ENCODE measurements at regions not wholly inside any gene's neighbourhood (a gene's known extent, or its start where the extent isn't known, plus 50 kb on each side); places are given as distances from the start of the nearest gene placed in this dataset.

DNA sequence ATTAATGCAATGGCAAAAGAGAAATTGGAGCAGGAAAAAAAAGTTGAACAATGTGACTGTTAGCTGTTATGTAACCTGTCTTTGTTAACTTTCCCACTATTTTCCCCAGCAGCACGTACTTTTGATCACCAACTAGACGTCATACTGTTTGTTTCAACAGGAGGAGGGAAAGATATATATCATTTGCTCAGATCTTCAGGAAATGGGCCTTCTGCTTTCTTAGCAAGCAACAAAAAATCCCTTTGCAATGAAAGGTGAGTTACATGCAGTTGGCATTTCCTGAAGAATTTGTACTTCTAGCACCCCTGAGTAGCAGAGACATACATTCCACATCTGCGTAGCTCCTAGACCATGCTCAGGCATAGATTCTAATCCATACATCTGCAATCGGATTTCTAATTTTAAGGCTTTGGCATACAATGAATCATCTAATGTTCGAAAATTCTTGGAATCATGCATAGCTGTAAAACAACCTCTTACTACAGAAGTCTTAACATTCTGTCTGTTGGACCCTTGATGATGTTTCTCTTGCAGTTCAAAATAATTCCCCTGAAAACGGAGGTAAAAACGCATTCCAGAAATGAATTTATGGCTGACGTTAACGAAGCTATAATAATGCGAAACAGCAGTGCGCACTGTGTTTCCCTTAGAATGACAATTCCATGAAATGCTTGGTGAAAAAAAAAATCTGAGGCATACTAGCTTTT lies 286.9 kb upstream of the MGMT start:
- TF ChIP-seq, protein P1, sequence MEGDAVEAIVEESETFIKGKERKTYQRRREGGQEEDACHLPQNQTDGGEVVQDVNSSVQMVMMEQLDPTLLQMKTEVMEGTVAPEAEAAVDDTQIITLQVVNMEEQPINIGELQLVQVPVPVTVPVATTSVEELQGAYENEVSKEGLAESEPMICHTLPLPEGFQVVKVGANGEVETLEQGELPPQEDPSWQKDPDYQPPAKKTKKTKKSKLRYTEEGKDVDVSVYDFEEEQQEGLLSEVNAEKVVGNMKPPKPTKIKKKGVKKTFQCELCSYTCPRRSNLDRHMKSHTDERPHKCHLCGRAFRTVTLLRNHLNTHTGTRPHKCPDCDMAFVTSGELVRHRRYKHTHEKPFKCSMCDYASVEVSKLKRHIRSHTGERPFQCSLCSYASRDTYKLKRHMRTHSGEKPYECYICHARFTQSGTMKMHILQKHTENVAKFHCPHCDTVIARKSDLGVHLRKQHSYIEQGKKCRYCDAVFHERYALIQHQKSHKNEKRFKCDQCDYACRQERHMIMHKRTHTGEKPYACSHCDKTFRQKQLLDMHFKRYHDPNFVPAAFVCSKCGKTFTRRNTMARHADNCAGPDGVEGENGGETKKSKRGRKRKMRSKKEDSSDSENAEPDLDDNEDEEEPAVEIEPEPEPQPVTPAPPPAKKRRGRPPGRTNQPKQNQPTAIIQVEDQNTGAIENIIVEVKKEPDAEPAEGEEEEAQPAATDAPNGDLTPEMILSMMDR (IDR thresholded peaks at IDR 0.05): no peak
- TF ChIP-seq GABPA (IDR thresholded peaks at IDR 0.05; ENCODE audit: low read depth) (no peak), NFIC (IDR thresholded peaks at IDR 0.05; ENCODE audit: borderline replicate concordance) (no peak), FOXM1 (IDR thresholded peaks at IDR 0.05; ENCODE audit: low read depth) (no peak)
- TF ChIP-seq, protein P2, sequence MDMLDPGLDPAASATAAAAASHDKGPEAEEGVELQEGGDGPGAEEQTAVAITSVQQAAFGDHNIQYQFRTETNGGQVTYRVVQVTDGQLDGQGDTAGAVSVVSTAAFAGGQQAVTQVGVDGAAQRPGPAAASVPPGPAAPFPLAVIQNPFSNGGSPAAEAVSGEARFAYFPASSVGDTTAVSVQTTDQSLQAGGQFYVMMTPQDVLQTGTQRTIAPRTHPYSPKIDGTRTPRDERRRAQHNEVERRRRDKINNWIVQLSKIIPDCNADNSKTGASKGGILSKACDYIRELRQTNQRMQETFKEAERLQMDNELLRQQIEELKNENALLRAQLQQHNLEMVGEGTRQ (IDR thresholded peaks at IDR 0.05; ENCODE audit: borderline replicate concordance, low read depth, low read length): no peak
- TF ChIP-seq, protein P3, sequence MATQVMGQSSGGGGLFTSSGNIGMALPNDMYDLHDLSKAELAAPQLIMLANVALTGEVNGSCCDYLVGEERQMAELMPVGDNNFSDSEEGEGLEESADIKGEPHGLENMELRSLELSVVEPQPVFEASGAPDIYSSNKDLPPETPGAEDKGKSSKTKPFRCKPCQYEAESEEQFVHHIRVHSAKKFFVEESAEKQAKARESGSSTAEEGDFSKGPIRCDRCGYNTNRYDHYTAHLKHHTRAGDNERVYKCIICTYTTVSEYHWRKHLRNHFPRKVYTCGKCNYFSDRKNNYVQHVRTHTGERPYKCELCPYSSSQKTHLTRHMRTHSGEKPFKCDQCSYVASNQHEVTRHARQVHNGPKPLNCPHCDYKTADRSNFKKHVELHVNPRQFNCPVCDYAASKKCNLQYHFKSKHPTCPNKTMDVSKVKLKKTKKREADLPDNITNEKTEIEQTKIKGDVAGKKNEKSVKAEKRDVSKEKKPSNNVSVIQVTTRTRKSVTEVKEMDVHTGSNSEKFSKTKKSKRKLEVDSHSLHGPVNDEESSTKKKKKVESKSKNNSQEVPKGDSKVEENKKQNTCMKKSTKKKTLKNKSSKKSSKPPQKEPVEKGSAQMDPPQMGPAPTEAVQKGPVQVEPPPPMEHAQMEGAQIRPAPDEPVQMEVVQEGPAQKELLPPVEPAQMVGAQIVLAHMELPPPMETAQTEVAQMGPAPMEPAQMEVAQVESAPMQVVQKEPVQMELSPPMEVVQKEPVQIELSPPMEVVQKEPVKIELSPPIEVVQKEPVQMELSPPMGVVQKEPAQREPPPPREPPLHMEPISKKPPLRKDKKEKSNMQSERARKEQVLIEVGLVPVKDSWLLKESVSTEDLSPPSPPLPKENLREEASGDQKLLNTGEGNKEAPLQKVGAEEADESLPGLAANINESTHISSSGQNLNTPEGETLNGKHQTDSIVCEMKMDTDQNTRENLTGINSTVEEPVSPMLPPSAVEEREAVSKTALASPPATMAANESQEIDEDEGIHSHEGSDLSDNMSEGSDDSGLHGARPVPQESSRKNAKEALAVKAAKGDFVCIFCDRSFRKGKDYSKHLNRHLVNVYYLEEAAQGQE (IDR thresholded peaks at IDR 0.05; ENCODE audit: low read depth, low read length): no peak
